Adrenal gland (tissue), 9 donors: ENCODE measurements at regions not wholly inside any gene's neighbourhood (a gene's known extent, or its start where the extent isn't known, plus 50 kb on each side); places are given as distances from the start of the nearest gene placed in this dataset.
"Not testable (repeated sequence)": the region's sequence is repeated elsewhere in the genome, so short reads cannot be mapped to it uniquely, and the experiment has no call there.

Experiments used
- DNase-seq, 7 donors: peaks; one replicate each; pipeline ENCODE4 v3.0.0-alpha.2; 2019 to 2020
- H3K27ac ChIP-seq, 5 donors: fragments of 200-600 bp; sonication (generic) in 4 of 5; 1 replicate in 3 of 5; 2 replicates in 2 of 5; pipeline versions ENCODE4 v1.5.1 to v1.8.0; 2016 to 2020; ENCODE audit warnings: mild to moderate bottlenecking in 1 of 5
- H3K27me3 ChIP-seq: fragments of 200-600 bp; 2 replicates; pipeline ENCODE4 v1.8.0; 2021
- H3K36me3 ChIP-seq, 2 donors: fragments of 200-600 bp; replicated peaks in 1 of 2; 1 replicate in 1 of 2; 2 replicates in 1 of 2; pipeline versions ENCODE4 v1.5.1 to v1.8.0; 2018 to 2022
- H3K4me1 ChIP-seq, 2 donors: fragments of 200-600 bp; replicated peaks in 1 of 2; 1 replicate in 1 of 2; 2 replicates in 1 of 2; pipeline versions ENCODE4 v1.5.1 to v1.8.0; 2018 to 2021
- H3K4me3 ChIP-seq, 4 donors: fragments of 200-600 bp; sonication (generic) in 3 of 4; one replicate each; pipeline ENCODE4 v1.5.1; 2016 to 2018
- H3K9me3 ChIP-seq, 3 donors: fragments of 200-600 bp; sonication (generic) in 1 of 3; replicated peaks in 1 of 3; 1 replicate in 2 of 3; 2 replicates in 1 of 3; pipeline versions ENCODE4 v1.5.1 to v1.8.0; 2016 to 2021
- CTCF ChIP-seq, 6 experiments: fragments of 450-650 bp in 4 of 6; fragments of 200-600 bp in 2 of 6; sonication (generic) in 1 of 6; IDR thresholded peaks; 1 replicate in 5 of 6; 2 replicates in 1 of 6; pipeline versions ENCODE4 v1.5.1 to v1.8.0; 2016 to 2021; ENCODE audit warnings: antibody characterized with exemption in 6 of 6, mild to moderate bottlenecking in 2 of 6, moderate library complexity in 1 of 6
- POLR2A ChIP-seq, 2 donors: fragments of 450-650 bp; IDR thresholded peaks; one replicate each; pipeline ENCODE4 v1.6.1; 2017; ENCODE audit warnings: antibody characterized with exemption in 2 of 2, mild to moderate bottlenecking in 2 of 2, moderate library complexity in 1 of 2
- WGBS, 4 donors: extraction: QIAGEN DNeasy Blood & Tissue Kit in 2 of 4; methylation state at CpG; one replicate each; pipeline versions ENCODE4 v1.1.5 to v1.1.7; 2013 to 2017; 5-methylcytosine and 5-hydroxymethylcytosine counted together
- intact Hi-C, 2 donors: fragments of 100-400 bp; cut with DNase I; formaldehyde crosslinking; loops; one replicate each; pipeline versions ENCODE4 v1.14.1 to v1.15.0; 2022 to 2023
- donor health status: healthy with polysubstance abuse.
- donor health status: Bipolar disorder and iron deficiency.
- donor health status: DM: yes; HTN: yes; CAD: no.
- donor health status: DM: no; HTN: no; CAD: no.
- donor health status: DM: no; HTN: no; CAD: no.

GRCh38 chr14:45946251-45946650, 693.2 kb upstream of the MIS18BP1 start:
- Histone ChIP-seq H3K9me3 (peaks cover 0 to 6% (median 0%) of the 10 kb centered on the region in 3 donors), H3K4me1 (no peaks in the 10 kb centered on the region), H3K27ac (no peak overlapping the region), H3K4me3 (no peak overlapping the region), H3K27me3 (no peaks in the 10 kb centered on the region), H3K36me3 (no peaks in the 10 kb centered on the region)
- no peak for DNase-seq
- WGBS, 4 donors = 68 to 75% (median 73%) methylated on average over 3 of the region's 3 CpGs
- intact Hi-C loops = no loop called here
- TF ChIP-seq POLR2A (IDR thresholded peaks at IDR 0.05) = no peak

GRCh38 chr14:45940318-45940717, 687.3 kb upstream of the MIS18BP1 start:
- no peaks in the 10 kb centered on the region for H3K4me1 ChIP-seq
- no peaks in the 10 kb centered on the region for H3K36me3 ChIP-seq
- H3K4me3 ChIP-seq = no peak overlapping the region
- peaks cover 0 to 10% (median 0%) of the 10 kb centered on the region in 3 donors for H3K9me3 ChIP-seq
- no peak for DNase-seq
- no peak overlapping the region for H3K27ac ChIP-seq
- TF ChIP-seq POLR2A (IDR thresholded peaks at IDR 0.05) (no peak), CTCF (IDR thresholded peaks at IDR 0.05) (peak in 1 of 6 experiments; percentile 10)
- intact Hi-C loops = no loop called here
- no peaks in the 10 kb centered on the region for H3K27me3 ChIP-seq

- no peak for TF ChIP-seq POLR2A (IDR thresholded peaks at IDR 0.05)
- no peak for TF ChIP-seq CTCF (IDR thresholded peaks at IDR 0.05)
- no peaks in the 10 kb centered on the region for H3K4me1 ChIP-seq
- H3K4me3 ChIP-seq = no peak overlapping the region
- no peak for DNase-seq
- H3K9me3 ChIP-seq = peaks cover 0 to 10% (median 0%) of the 10 kb centered on the region in 3 donors
- H3K27ac ChIP-seq = no peak overlapping the region
- H3K36me3 ChIP-seq = no peaks in the 10 kb centered on the region
- no peaks in the 10 kb centered on the region for H3K27me3 ChIP-seq
- intact Hi-C loops = no loop called here
These were observed 686.6 kb upstream of the MIS18BP1 start for GRCh38 chr14:45939572-45939971.

GRCh38 chr14:45919995-45920394, 667.0 kb upstream of the MIS18BP1 start:
- H3K4me3 ChIP-seq, DNase-seq, H3K27me3 ChIP-seq, H3K27ac ChIP-seq, H3K4me1 ChIP-seq, H3K9me3 ChIP-seq, intact Hi-C loops, H3K36me3 ChIP-seq: not testable (repeated sequence)
- 70 to 74% (median 72%) methylated on average over 3 of the region's 3 CpGs for WGBS, 4 donors

- Histone ChIP-seq H3K27me3 (no peaks in the 10 kb centered on the region), H3K4me1 (no peaks in the 10 kb centered on the region), H3K4me3 (no peak overlapping the region), H3K27ac (no peak overlapping the region), H3K9me3 (peaks cover 0 to 9% (median 0%) of the 10 kb centered on the region in 3 donors), H3K36me3 (no peaks in the 10 kb centered on the region)
- DNase-seq = no peak
- 55 to 85% (median 62%) methylated on average over 3 of the region's 3 CpGs for whole genome bisulfite sequencing, 4 donors
- TF ChIP-seq CTCF (IDR thresholded peaks at IDR 0.05) = no peak
- no peak for TF ChIP-seq POLR2A (IDR thresholded peaks at IDR 0.05)
- intact Hi-C loops = no loop called here
These were observed 663.4 kb upstream of the MIS18BP1 start for GRCh38 chr14:45916340-45916953.
